T-helper 17 cell (primary cell): ENCODE measurements at regions not wholly inside any gene's neighbourhood (a gene's known extent, or its start where the extent isn't known, plus 50 kb on each side); places are given as distances from the start of the nearest gene placed in this dataset.
"Not testable (repeated sequence)": the region's sequence is repeated elsewhere in the genome, so short reads cannot be mapped to it uniquely, and the experiment has no call there.

Experiments used
- ATAC-seq: fragments of 150-1000 bp; cut with Tn5 transposase; 2 replicates; pipeline ENCODE4 v1.10.0; 2021; ENCODE audit warnings: mild to moderate bottlenecking, moderate library complexity
- DNase-seq, 3 donors: peaks; one replicate each; pipeline versions ENCODE4 v3.0.0 to v3.0.0-alpha.2; 2020 to 2021
- H3K9me3 ChIP-seq: one replicate; pipeline ENCODE4 v1.7.0; 2013; ENCODE audit warnings: low read length, mild to moderate bottlenecking; ENCODE audit not compliant: control insufficient read depth, poor library complexity, severe bottlenecking
- H3K27ac Mint-ChIP-seq: one replicate; pipeline ENCODE4 v1.8.0; 2022; ENCODE audit warnings: mild to moderate bottlenecking, moderate library complexity, mixed read lengths
- H3K27me3 Mint-ChIP-seq: one replicate; pipeline ENCODE4 v1.8.0; 2022; ENCODE audit warnings: mixed read lengths
- H3K36me3 Mint-ChIP-seq: one replicate; pipeline ENCODE4 v1.8.0; 2022; ENCODE audit warnings: low read depth, mixed read lengths
- H3K4me1 Mint-ChIP-seq: one replicate; pipeline ENCODE4 v1.8.0; 2022; ENCODE audit warnings: mild to moderate bottlenecking, mixed read lengths
- H3K4me3 Mint-ChIP-seq: one replicate; pipeline ENCODE4 v1.8.0; 2022; ENCODE audit warnings: mild to moderate bottlenecking, moderate library complexity, mixed read lengths

DNA sequence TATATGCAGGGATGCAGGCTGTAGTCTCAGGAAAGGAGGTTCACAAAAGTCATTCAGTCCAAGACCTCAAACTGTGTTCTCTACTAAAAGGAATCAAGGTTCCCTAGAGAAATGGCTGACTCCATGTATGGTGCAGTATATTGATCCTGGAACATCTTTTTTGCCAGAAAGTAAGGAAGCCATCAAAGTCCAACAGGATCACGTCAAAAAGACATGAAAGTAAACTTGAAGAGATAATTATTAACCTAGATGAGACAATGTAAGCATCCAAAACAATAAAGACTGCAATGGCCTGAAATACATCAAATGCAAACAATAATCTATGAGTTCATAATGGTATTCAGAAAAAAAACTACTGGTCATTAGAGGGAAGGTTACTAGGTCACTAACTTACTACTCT lies 115.6 kb upstream of the FABP2 start:
- H3K4me3 Mint-ChIP-seq, H3K9me3 ChIP-seq, H3K27me3 Mint-ChIP-seq, H3K27ac Mint-ChIP-seq, ATAC-seq, H3K36me3 Mint-ChIP-seq, DNase-seq, H3K4me1 Mint-ChIP-seq: not testable (repeated sequence)

DNA sequence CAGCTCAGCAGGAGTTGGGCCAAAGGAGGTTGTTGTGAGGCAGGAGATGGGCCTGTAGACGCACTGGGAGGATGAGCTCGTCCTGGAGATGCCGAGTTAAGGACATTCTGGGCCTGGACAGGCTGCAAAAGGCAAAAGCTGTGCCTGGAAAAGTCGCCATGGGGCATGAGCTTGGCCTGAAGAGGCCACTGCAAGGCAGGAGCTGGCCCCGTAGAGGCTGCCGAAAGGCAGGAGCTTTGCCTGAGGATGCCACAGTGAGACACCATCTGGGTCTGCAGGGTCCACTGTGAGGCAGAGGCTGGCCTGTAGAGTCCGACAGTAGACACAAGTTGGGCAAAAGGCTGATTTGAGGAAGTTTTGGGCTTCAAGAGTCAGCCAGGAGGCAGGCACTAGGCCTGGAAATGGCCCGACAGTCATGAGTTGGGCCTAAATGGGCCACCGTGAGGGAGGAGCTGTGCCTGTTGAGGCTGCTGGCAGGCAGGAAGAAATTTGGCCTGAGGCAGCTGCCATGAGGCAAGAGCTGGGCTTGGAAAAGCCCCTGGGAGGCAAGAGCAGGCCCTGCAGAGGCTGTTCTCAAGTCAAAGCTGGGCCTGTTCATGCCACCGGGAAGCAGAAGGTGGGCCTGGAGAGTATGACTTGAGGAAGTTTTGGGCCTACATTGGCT lies 86.8 kb upstream of the FABP2 start:
- not testable (repeated sequence) for H3K4me3 Mint-ChIP-seq, H3K9me3 ChIP-seq, H3K4me1 Mint-ChIP-seq, DNase-seq, H3K27ac Mint-ChIP-seq, ATAC-seq, H3K27me3 Mint-ChIP-seq, H3K36me3 Mint-ChIP-seq

DNA sequence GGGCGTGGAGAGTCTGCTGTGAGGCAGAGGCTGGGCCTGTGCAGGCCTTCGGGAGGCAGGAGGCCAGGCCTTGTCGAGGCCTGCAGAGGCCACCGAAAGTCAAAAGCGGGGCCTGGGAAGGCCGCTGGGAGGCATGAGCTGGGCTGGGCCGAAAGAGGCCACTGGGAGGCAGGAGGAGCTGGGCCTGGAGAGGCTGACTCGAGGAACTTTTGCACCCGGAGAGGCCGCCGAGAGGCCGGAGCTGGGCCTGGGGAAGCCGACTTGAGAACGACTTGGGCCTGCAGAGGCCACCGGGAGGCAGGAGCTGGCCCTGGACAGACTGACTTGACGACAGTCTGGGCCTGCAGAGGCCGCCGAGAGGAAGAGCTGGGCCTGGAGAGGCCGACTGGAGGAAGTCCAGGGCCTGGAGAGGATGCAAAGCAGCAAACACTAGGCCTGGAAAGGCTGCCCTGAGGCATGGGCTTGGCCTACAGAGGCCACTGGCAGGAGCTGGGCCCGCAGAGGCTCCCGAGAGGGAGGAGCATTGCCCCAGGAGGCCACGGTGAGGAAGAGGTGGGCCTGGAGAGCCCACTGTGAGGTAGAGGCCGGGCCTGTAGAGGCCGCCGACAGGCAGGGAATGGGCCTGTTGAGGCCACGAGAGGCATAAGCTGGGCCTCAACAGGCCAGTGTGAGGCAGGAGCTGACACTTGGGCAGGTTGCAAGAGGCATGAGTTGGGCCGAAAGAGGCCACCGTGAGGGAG lies 85.0 kb upstream of the FABP2 start:
- not testable (repeated sequence) for H3K27ac Mint-ChIP-seq, H3K36me3 Mint-ChIP-seq, H3K27me3 Mint-ChIP-seq

GRCh38 chr4:119406041-119406440 lies 84.1 kb upstream of the FABP2 start:
- not testable (repeated sequence) for H3K9me3 ChIP-seq, H3K4me1 Mint-ChIP-seq, H3K36me3 Mint-ChIP-seq, DNase-seq, H3K27ac Mint-ChIP-seq, ATAC-seq, H3K27me3 Mint-ChIP-seq, H3K4me3 Mint-ChIP-seq

More for the DNA sequence above, 85.0 kb upstream of the FABP2 start:
- DNase-seq, H3K4me1 Mint-ChIP-seq, ATAC-seq, H3K9me3 ChIP-seq, H3K4me3 Mint-ChIP-seq: not testable (repeated sequence)

- not testable (repeated sequence) for H3K9me3 ChIP-seq, H3K4me3 Mint-ChIP-seq, DNase-seq, ATAC-seq, H3K36me3 Mint-ChIP-seq, H3K27ac Mint-ChIP-seq, H3K4me1 Mint-ChIP-seq
- peaks cover 12% of the 10 kb centered on the region for H3K27me3 Mint-ChIP-seq
These were observed 80.7 kb upstream of the FABP2 start for GRCh38 chr4:119402322-119403308.

- not testable (repeated sequence) for DNase-seq, H3K9me3 ChIP-seq, H3K36me3 Mint-ChIP-seq, H3K4me1 Mint-ChIP-seq, H3K27ac Mint-ChIP-seq, H3K4me3 Mint-ChIP-seq, ATAC-seq
- H3K27me3 Mint-ChIP-seq, result peaks cover 18% of the 10 kb centered on the region
These were observed 73.8 kb upstream of the FABP2 start for GRCh38 chr4:119395701-119396100.

GRCh38 chr4:119394826-119395225 lies 72.9 kb upstream of the FABP2 start:
- Mint-ChIP-seq H3K27me3 (peaks cover 18% of the 10 kb centered on the region), H3K4me1 (no peaks in the 10 kb centered on the region), H3K4me3 (no peak overlapping the region), H3K36me3 (no peaks in the 10 kb centered on the region), H3K27ac (no peak overlapping the region)
- no peak for DNase-seq
- ATAC-seq, result no peak
- no peaks in the 10 kb centered on the region for H3K9me3 ChIP-seq

DNA sequence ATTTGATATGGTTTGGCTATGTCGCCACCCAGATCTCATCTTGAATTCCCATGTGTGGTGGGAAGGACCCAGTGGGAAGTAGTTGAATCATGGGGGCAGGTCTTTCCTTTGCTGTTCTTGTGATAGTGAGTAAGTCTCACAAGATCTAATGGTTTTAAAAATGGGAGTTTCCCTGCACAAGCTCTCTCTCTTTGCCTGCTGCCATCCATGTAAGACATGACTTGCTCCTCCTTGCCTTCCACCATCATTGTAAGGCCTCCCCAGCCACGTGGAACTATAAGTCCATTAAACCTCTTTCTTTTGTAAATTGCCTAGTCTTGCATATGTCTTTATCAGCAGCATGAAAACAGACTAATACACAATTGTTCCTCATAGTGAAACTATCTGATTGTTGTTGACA lies 66.9 kb upstream of the FABP2 start:
- not testable (repeated sequence) for H3K27me3 Mint-ChIP-seq, H3K4me1 Mint-ChIP-seq, H3K27ac Mint-ChIP-seq, DNase-seq, H3K4me3 Mint-ChIP-seq, H3K36me3 Mint-ChIP-seq, ATAC-seq, H3K9me3 ChIP-seq

DNA sequence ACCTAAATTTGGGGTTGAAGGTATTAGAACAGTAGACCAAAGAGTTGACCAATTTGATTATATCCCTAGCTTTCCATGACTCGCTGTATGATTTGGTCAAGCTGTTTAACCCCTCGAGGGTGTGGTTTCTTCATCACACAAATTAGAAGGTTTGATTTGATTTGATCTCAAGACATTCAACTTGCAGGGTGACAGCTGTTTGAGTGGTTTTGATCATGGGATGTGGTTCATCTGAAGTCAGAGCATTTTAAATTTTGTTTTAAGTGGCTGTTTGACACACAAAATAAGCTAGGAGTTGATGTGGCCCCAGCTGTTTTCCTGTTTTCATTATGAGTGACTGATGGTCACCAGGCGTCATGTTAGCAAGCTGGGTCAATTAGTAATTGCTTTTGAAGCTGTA lies 52.7 kb upstream of the FABP2 start:
- H3K9me3 ChIP-seq, H3K27ac Mint-ChIP-seq, DNase-seq, H3K27me3 Mint-ChIP-seq, H3K36me3 Mint-ChIP-seq, ATAC-seq: not testable (repeated sequence)
- Mint-ChIP-seq H3K4me1 (peaks cover 18% of the 10 kb centered on the region), H3K4me3 (peak overlapping the region; percentile 71)

DNA sequence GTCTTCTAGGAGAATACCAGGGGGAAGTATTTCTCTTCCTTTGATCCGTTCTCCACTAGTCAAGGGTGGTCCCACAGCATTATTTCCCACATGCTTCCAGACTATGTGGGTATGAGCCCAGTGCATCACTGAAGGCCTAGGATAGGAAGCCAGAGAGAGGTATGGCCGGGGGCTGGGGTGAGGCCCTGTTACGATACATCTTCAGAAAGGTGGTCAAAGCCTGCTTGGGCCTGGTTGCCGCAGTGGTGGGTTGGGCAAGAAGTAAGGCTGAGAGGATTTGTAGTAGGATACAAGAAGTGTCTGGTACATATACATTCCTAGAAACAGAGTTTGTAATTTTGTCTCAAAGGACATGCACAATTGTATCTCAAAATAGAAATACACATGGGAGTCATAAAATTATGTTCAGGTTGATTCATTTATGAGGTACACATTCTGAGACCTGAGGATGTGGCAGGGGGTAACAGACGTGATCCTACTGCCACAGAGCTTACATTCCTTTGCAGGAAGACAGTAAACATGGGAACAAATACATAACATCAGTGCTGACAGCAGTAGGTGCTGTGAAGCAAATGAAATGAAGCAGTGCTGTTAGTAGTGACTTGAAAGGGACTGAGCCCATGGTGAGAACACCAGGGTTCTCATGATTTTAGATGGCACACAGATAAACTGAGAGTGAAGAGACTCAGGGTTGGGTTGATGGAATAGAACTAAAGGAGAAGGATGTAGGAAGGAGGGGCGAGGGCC lies 50.6 kb upstream of the FABP2 start:
- not testable (repeated sequence) for ATAC-seq, DNase-seq, H3K36me3 Mint-ChIP-seq, H3K9me3 ChIP-seq, H3K27me3 Mint-ChIP-seq, H3K27ac Mint-ChIP-seq, H3K4me3 Mint-ChIP-seq
- peaks cover 18% of the 10 kb centered on the region for H3K4me1 Mint-ChIP-seq
